ENCODE measurements at regions not wholly inside any gene's neighbourhood (a gene's known extent, or its start where the extent isn't known, plus 50 kb on each side); places are given as distances from the start of the nearest gene placed in this dataset.

GRCh38 chr5:166270712-166271111 is 2020.7 kb upstream of the WWC1 start:
- no TSS peak for BruUV-seq (replicated peaks)
- intact Hi-C loops (cut with micrococcal nuclease; ENCODE audit: unreplicated experiment), result no loop called here

DNA sequence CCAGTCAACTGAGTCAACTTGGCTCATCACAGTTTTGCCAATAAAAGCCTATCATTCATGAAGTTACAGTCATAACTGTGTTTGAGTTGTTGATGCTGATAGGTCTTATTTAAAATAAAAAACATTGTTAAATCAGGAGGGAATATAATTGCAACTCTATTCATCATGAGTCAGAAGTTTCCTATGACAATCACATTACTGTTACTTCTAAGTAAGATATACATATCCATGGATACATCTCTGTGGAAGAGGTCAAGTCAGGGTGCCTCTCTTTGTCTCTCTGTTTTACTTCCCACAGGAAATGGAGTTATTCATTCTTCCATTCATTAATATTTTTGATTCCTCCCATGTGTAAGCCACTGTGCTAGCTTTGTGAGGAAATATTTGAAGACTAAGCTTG is 2015.4 kb upstream of the WWC1 start:
- TF ChIP-seq CTCF (conservative IDR thresholded peaks at IDR 0.05; ENCODE audit: low read length), result no peak
- no peak for TF ChIP-seq EZH2phosphoT487 (IDR thresholded peaks at IDR 0.05; ENCODE audit: borderline replicate concordance, low read depth, low read length)
- DNase-seq (ENCODE audit: low spot score), result no peak
- Histone ChIP-seq H3K27ac (ENCODE audit: low read depth, low read length, poor library complexity, severe bottlenecking) (no peak overlapping the region), H3K36me3 (ENCODE audit: insufficient read depth, low read length) (no peaks in the 10 kb centered on the region), H3K79me2 (ENCODE audit: insufficient read depth, low read depth, low read length) (no peaks in the 10 kb centered on the region), H2AFZ (ENCODE audit: low read length) (no peak overlapping the region), H4K20me1 (ENCODE audit: insufficient read depth, low read length) (no peaks in the 10 kb centered on the region), H3K4me2 (ENCODE audit: low read length) (no peak overlapping the region), H3K9me3 (ENCODE audit: low read length) (no peaks in the 10 kb centered on the region), H3K4me1 (ENCODE audit: insufficient read depth, low read length, poor library complexity, severe bottlenecking) (no peaks in the 10 kb centered on the region), H3K4me3 (ENCODE audit: low read depth, low read length, poor library complexity, severe bottlenecking) (no peak overlapping the region), H3K9me2 (ENCODE audit: insufficient read depth, low read length) (no peaks in the 10 kb centered on the region)
- ChIA-PET POLR2A (no interaction called here), CTCF (ENCODE audit: unreplicated experiment) (no interaction called here)
- intact Hi-C loops (cut with micrococcal nuclease; ENCODE audit: unreplicated experiment), result no loop called here
- BruUV-seq (replicated peaks), result no TSS peak

More at GRCh38 chr5:166270712-166271111, 2020.7 kb upstream of the WWC1 start:
- Histone ChIP-seq H3K9me3 (ENCODE audit: low read length) (no peaks in the 10 kb centered on the region), H3K27ac (ENCODE audit: low read depth, low read length, poor library complexity, severe bottlenecking) (no peak overlapping the region), H3K9me2 (ENCODE audit: insufficient read depth, low read length) (no peaks in the 10 kb centered on the region), H3K4me3 (ENCODE audit: low read depth, low read length, poor library complexity, severe bottlenecking) (no peak overlapping the region), H3K79me2 (ENCODE audit: insufficient read depth, low read depth, low read length) (no peaks in the 10 kb centered on the region), H2AFZ (ENCODE audit: low read length) (no peak overlapping the region), H3K36me3 (ENCODE audit: insufficient read depth, low read length) (no peaks in the 10 kb centered on the region), H4K20me1 (ENCODE audit: insufficient read depth, low read length) (no peaks in the 10 kb centered on the region), H3K4me1 (ENCODE audit: insufficient read depth, low read length, poor library complexity, severe bottlenecking) (no peaks in the 10 kb centered on the region), H3K4me2 (ENCODE audit: low read length) (no peak overlapping the region)
- no peak for DNase-seq (ENCODE audit: low spot score)
- CTCF ChIA-PET (ENCODE audit: unreplicated experiment), result no interaction called here
- TF ChIP-seq CTCF (conservative IDR thresholded peaks at IDR 0.05; ENCODE audit: low read length) (no peak), EZH2phosphoT487 (IDR thresholded peaks at IDR 0.05; ENCODE audit: borderline replicate concordance, low read depth, low read length) (no peak)
- POLR2A ChIA-PET, result no interaction called here

- no peak overlapping the region for H2AFZ ChIP-seq (ENCODE audit: low read length)
- no peak overlapping the region for H3K4me2 ChIP-seq (ENCODE audit: low read length)
- no peak overlapping the region for H3K4me3 ChIP-seq (ENCODE audit: low read depth, low read length, poor library complexity, severe bottlenecking)
- H3K9me3 ChIP-seq (ENCODE audit: low read length), result no peaks in the 10 kb centered on the region
- DNase-seq (ENCODE audit: low spot score), result no peak
- H3K27ac ChIP-seq (ENCODE audit: low read depth, low read length, poor library complexity, severe bottlenecking), result no peak overlapping the region
- no peaks in the 10 kb centered on the region for H3K36me3 ChIP-seq (ENCODE audit: insufficient read depth, low read length)
- no TSS peak for BruUV-seq (replicated peaks)
- TF ChIP-seq EZH2phosphoT487 (IDR thresholded peaks at IDR 0.05; ENCODE audit: borderline replicate concordance, low read depth, low read length) (no peak), CTCF (conservative IDR thresholded peaks at IDR 0.05; ENCODE audit: low read length) (no peak)
- intact Hi-C loops (cut with micrococcal nuclease; ENCODE audit: unreplicated experiment), result no loop called here
- H3K4me1 ChIP-seq (ENCODE audit: insufficient read depth, low read length, poor library complexity, severe bottlenecking), result no peaks in the 10 kb centered on the region
- no peaks in the 10 kb centered on the region for H3K9me2 ChIP-seq (ENCODE audit: insufficient read depth, low read length)
- no peaks in the 10 kb centered on the region for H4K20me1 ChIP-seq (ENCODE audit: insufficient read depth, low read length)
- ChIA-PET POLR2A (no interaction called here), CTCF (ENCODE audit: unreplicated experiment) (no interaction called here)
- no peaks in the 10 kb centered on the region for H3K79me2 ChIP-seq (ENCODE audit: insufficient read depth, low read depth, low read length)
Observed at GRCh38 chr5:166279828-166280227, 2011.6 kb upstream of the WWC1 start.
